OCI-LY7 (cell line): ENCODE measurements at regions not wholly inside any gene's neighbourhood (a gene's known extent, or its start where the extent isn't known, plus 50 kb on each side); places are given as distances from the start of the nearest gene placed in this dataset.

ENCODE experiments used
- BruUV-seq: library from RNA; stranded (reverse); fragments of 400-500 nt; replicated peaks from 2 replicates; lab custom pipeline; 2021; lab: Mats Ljungman, UMichigan
- CTCF ChIA-PET: fragments of 300-600 bp; sonication (Branson Sonifier 250); formaldehyde crosslinking; loops from one replicate; lab custom pipeline; 2022; ENCODE audit warnings: antibody characterized with exemption; ENCODE audit not compliant: unreplicated experiment; lab: Charles Lee
- POLR2A ChIA-PET: fragments of 300-600 bp; sonication (Branson Sonifier 250); formaldehyde crosslinking; loops from one replicate; lab custom pipeline; 2022; ENCODE audit warnings: antibody characterized with exemption; lab: Charles Lee
- DNase-seq: peaks from one replicate; pipeline ENCODE4 v3.0.0-alpha.2; 2015; ENCODE audit warnings: low spot score
- H2AFZ ChIP-seq: fragments of 200-600 bp; sonication (generic), shearing (Covaris generic); 2 replicates; pipeline ENCODE4 v1.6.1; 2014; ENCODE audit warnings: mild to moderate bottlenecking, antibody characterized with exemption, low read length, moderate library complexity
- H3K27ac ChIP-seq: fragments of 200-600 bp; sonication (generic); 2 replicates; pipeline ENCODE4 v1.5.1; 2014; ENCODE audit warnings: mixed run types, low read depth, mild to moderate bottlenecking, moderate library complexity, low read length, inconsistent platforms; ENCODE audit not compliant: poor library complexity, severe bottlenecking
- H3K36me3 ChIP-seq: fragments of 200-600 bp; sonication (generic); 2 replicates; pipeline ENCODE4 v1.6.1; 2014; ENCODE audit warnings: mild to moderate bottlenecking, antibody characterized with exemption, low read length, moderate library complexity, mixed read lengths; ENCODE audit not compliant: insufficient read depth
- H3K4me1 ChIP-seq: fragments of 200-600 bp; sonication (generic); 2 replicates; pipeline ENCODE4 v1.5.1; 2014; ENCODE audit warnings: mild to moderate bottlenecking, low read length; ENCODE audit not compliant: insufficient read depth, poor library complexity, severe bottlenecking
- H3K4me2 ChIP-seq: fragments of 200-600 bp; sonication (generic); 2 replicates; pipeline ENCODE4 v1.6.1; 2014; ENCODE audit warnings: mild to moderate bottlenecking, low read length
- H3K4me3 ChIP-seq: fragments of 200-600 bp; sonication (generic); 2 replicates; pipeline ENCODE4 v1.5.1; 2014; ENCODE audit warnings: mild to moderate bottlenecking, low read depth, low read length; ENCODE audit not compliant: poor library complexity, severe bottlenecking
- H3K79me2 ChIP-seq: fragments of 200-600 bp; sonication (generic); 2 replicates; pipeline ENCODE4 v1.6.1; 2016; ENCODE audit warnings: low read depth, mild to moderate bottlenecking, low read length, moderate library complexity, mixed read lengths; ENCODE audit not compliant: insufficient read depth
- H3K9me2 ChIP-seq: fragments of 200-600 bp; sonication (generic); 2 replicates; pipeline ENCODE4 v1.6.1; 2016; ENCODE audit warnings: mild to moderate bottlenecking, low read length, mixed read lengths; ENCODE audit not compliant: insufficient read depth
- H3K9me3 ChIP-seq: fragments of 200-600 bp; sonication (generic); 2 replicates; pipeline ENCODE4 v1.6.1; 2014; ENCODE audit warnings: mild to moderate bottlenecking, mixed run types, low read length, mixed read lengths
- H4K20me1 ChIP-seq: fragments of 200-600 bp; sonication (generic); 2 replicates; pipeline ENCODE4 v1.6.1; 2014; ENCODE audit warnings: mild to moderate bottlenecking, antibody characterized with exemption, low read length, moderate library complexity, mixed read lengths; ENCODE audit not compliant: insufficient read depth
- CTCF ChIP-seq: fragments of 200-600 bp; sonication (generic); conservative IDR thresholded peaks from 2 replicates; pipeline ENCODE4 v1.5.1; 2014; ENCODE audit warnings: mild to moderate bottlenecking, antibody characterized with exemption, low read length, moderate library complexity, mixed read lengths
- EZH2phosphoT487 ChIP-seq: fragments of 200-600 bp; sonication (generic); IDR thresholded peaks from 2 replicates; pipeline ENCODE4 v1.6.1; 2018; ENCODE audit warnings: low read depth, borderline replicate concordance, mild to moderate bottlenecking, mixed run types, antibody characterized with exemption, low read length, moderate library complexity, mixed read lengths
- intact Hi-C: fragments of 100-400 bp; cut with micrococcal nuclease; formaldehyde crosslinking; loops from one replicate; pipeline ENCODE4 v1.10.0; 2022; ENCODE audit not compliant: unreplicated experiment

GRCh38 chr10:128525936-128526335 lies 399.7 kb upstream of the MKI67 start:
- intact Hi-C loops = no loop called here
- ChIA-PET POLR2A (no interaction called here), CTCF (no interaction called here)
- no TSS peak for BruUV-seq
- Histone ChIP-seq H3K36me3 (no peaks in the 10 kb centered on the region), H3K79me2 (no peaks in the 10 kb centered on the region), H3K27ac (no peak overlapping the region), H2AFZ (no peak overlapping the region), H3K4me3 (no peak overlapping the region), H3K4me2 (no peak overlapping the region), H3K4me1 (no peaks in the 10 kb centered on the region), H4K20me1 (no peaks in the 10 kb centered on the region), H3K9me3 (no peaks in the 10 kb centered on the region), H3K9me2 (no peaks in the 10 kb centered on the region)
- TF ChIP-seq CTCF (no peak), EZH2phosphoT487 (no peak)
- no peak for DNase-seq

DNA sequence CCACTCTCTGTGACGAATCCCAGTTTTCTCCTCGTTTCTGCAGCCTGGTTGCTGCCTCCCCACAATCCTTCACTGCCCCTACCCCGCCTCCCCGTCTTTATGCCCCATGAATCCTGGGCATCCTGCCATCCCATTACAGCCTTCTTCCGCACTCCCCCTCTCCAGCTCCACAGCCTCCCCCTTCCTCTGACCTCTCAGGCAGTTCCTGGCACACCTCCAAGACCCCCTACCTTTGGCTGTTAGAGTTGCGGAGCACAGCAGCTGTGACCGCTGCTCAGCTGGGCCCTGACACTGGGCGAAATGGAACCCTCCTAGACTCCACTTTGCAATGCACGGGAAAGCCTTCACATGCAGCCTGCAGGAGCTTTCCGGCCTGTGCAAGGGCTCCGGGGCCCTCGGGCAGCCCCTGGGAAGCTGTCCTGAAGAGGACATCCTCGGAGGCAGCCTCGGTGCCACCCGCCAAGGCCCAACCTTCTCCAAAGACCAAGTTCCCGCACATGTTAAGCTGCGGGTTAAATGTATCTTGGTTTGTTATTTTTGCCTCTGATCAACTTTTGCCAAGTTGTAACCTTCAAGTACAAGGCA lies 400.7 kb upstream of the MKI67 start:
- DNase-seq = no peak
- no peak for TF ChIP-seq EZH2phosphoT487
- TF ChIP-seq CTCF = no peak
- Histone ChIP-seq H3K9me3 (no peaks in the 10 kb centered on the region), H3K9me2 (no peaks in the 10 kb centered on the region), H4K20me1 (no peaks in the 10 kb centered on the region), H3K4me1 (no peaks in the 10 kb centered on the region), H3K27ac (no peak overlapping the region), H3K4me2 (no peak overlapping the region), H3K79me2 (no peaks in the 10 kb centered on the region), H2AFZ (no peak overlapping the region), H3K36me3 (no peaks in the 10 kb centered on the region), H3K4me3 (no peak overlapping the region)
- POLR2A ChIA-PET = no interaction called here
- CTCF ChIA-PET = no interaction called here
- no TSS peak for BruUV-seq
- intact Hi-C loops = no loop called here

DNA sequence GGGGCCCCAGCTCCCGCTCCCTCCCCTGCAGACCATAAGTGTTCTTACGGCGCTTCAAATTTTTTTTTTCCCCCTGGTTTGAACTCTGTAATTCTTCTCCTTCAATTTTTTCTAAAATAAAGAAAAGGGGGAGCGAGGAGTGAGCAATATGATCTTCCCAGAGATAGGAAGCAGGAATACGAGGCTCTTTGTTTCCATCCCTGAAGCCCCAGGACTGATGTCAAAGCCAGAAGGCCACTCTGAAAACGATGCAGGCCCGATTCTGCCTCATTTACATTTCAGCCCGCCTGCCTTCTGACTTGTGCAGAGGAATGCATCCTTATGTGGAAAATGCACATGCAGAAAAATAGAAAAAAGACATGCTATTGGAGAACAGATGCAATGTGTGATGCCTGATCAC lies 401.5 kb upstream of the MKI67 start:
- H3K9me2 ChIP-seq = no peaks in the 10 kb centered on the region
- H3K27ac ChIP-seq = no peak overlapping the region
- no peak overlapping the region for H3K4me2 ChIP-seq
- CTCF ChIA-PET = no interaction called here
- H3K36me3 ChIP-seq = no peaks in the 10 kb centered on the region
- no peak for TF ChIP-seq CTCF
- H3K4me3 ChIP-seq = no peak overlapping the region
- H3K79me2 ChIP-seq = no peaks in the 10 kb centered on the region
- no peak for DNase-seq
- no peaks in the 10 kb centered on the region for H3K9me3 ChIP-seq
- H3K4me1 ChIP-seq = no peaks in the 10 kb centered on the region
- intact Hi-C loops = no loop called here
- H2AFZ ChIP-seq = no peak overlapping the region
- no TSS peak for BruUV-seq
- no peaks in the 10 kb centered on the region for H4K20me1 ChIP-seq
- POLR2A ChIA-PET = no interaction called here
